Motor neuron (in vitro differentiated cells): ENCODE measurements at regions not wholly inside any gene's neighbourhood (a gene's known extent, or its start where the extent isn't known, plus 50 kb on each side); places are given as distances from the start of the nearest gene placed in this dataset.
A peak's percentile ranks its signal among the peaks of the same experiment; 100 is the strongest.

Experiments
- ATAC-seq, 8 experiments: fragments of 200-7000 bp; cut with Tn5 transposase; replicated peaks in 6 of 8; 2 replicates each; pipeline ENCODE4 v1.8.0; 2021; ENCODE audit warnings: mild to moderate bottlenecking in 8 of 8, moderate library complexity in 8 of 8
- H3K27ac ChIP-seq, 2 donors: fragments of 250-450 bp; sonication (Bioruptor Pico); 2 replicates each; pipeline ENCODE4 v1.9.0; 2021; ENCODE audit warnings: antibody characterized with exemption in 2 of 2, mild to moderate bottlenecking in 2 of 2, moderate library complexity in 1 of 2
- H3K4me1 ChIP-seq, 2 donors: fragments of 250-450 bp; sonication (Bioruptor Pico); replicated peaks in 1 of 2; 2 replicates each; pipeline ENCODE4 v1.6.1; 2021; ENCODE audit warnings: antibody characterized with exemption in 2 of 2, mild to moderate bottlenecking in 2 of 2, moderate library complexity in 1 of 2
- H3K4me3 ChIP-seq, 5 donors: fragments of 250-450 bp; sonication (Bioruptor Pico); 2 replicates each; pipeline ENCODE4 v1.9.0; 2021; ENCODE audit warnings: antibody characterized with exemption in 5 of 5, mild to moderate bottlenecking in 5 of 5, moderate library complexity in 4 of 5
- WGBS, 10 experiments: fragments of 450-650 bp; shearing (Covaris generic); methylation state at CpG; one replicate each; pipeline ENCODE4 v1.0.0; 2022; 5-methylcytosine and 5-hydroxymethylcytosine counted together
- in situ Hi-C, 9 experiments: fragments of 400-800 bp; cut with MboI; loops; one replicate each; pipeline ENCODE4 v1.15.0; 2021; ENCODE audit warnings: low sequenced_read_pairs in 9 of 9, low pct_unique_long_range_greater_than_20kb in 2 of 9; ENCODE audit not compliant: unreplicated experiment in 9 of 9

- peak in 2 of 8 experiments; percentile 75 to 88 for ATAC-seq
- no peak overlapping the region for H3K27ac ChIP-seq
- no peaks in the 10 kb centered on the region for H3K4me1 ChIP-seq
- no peak overlapping the region for H3K4me3 ChIP-seq
- in situ Hi-C loops = no loop called here
Measured at GRCh38 chr1:97007840-97008604, 286.4 kb downstream of the PTBP2 start.

DNA sequence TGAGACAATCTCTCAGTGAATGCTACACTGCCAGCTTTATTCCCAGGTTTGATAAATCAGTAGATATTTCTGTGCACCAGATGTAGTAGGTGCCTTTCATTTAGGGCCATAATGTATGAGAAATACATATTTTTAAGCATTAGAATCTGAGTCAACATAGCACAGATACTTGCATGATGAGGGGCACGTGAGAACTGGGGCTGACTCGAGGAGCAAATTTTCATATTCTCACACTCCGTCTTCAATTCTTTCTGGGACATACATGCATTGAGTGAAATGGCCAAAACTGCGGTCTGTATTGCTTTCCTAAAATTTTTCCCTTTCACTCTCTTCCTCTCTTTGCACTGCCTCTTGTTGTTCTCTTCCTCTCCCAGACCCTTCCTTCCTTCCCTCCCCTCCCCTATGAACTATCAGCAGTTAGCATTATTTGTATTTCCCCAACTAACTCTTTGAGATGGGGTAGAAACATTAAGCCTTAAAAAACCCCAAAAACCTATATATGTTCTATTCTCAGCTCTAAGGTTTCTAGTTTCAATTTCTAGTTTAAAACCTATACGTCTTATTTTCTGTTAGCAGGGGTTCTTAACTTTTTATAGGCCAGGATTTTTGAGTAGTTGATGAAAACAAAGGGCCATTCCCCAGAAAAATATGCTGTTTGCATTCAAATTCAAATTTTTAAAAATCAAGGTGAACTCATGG lies 289.1 kb downstream of the PTBP2 start:
- 71 to 100% (median 95%) methylated on average over 1 to 5 of the region's 5 CpGs for WGBS, 10 experiments
- in situ Hi-C loops = no loop called here
- Histone ChIP-seq H3K27ac (no peak overlapping the region), H3K4me1 (no peaks in the 10 kb centered on the region), H3K4me3 (no peak overlapping the region)
- no peak for ATAC-seq

GRCh38 chr1:97013136-97013535 lies 291.6 kb downstream of the PTBP2 start:
- Histone ChIP-seq H3K4me1 (no peaks in the 10 kb centered on the region), H3K4me3 (no peak overlapping the region), H3K27ac (no peak overlapping the region)
- WGBS, 10 experiments = 61 to 100% (median 82%) methylated on average over 1 to 2 of the region's 2 CpGs; no CpG with 5 or more reads in 2 of the 10 experiments
- in situ Hi-C loops = no loop called here
- no peak for ATAC-seq

- in situ Hi-C loops = no loop called here
- WGBS, 10 experiments = 0 to 100% (median 85%) methylated on average over 1 of the region's 1 CpG; no CpG with 5 or more reads in 1 of the 10 experiments
- ATAC-seq = no peak
Measured at GRCh38 chr1:97013941-97014340, 292.4 kb downstream of the PTBP2 start.

DNA sequence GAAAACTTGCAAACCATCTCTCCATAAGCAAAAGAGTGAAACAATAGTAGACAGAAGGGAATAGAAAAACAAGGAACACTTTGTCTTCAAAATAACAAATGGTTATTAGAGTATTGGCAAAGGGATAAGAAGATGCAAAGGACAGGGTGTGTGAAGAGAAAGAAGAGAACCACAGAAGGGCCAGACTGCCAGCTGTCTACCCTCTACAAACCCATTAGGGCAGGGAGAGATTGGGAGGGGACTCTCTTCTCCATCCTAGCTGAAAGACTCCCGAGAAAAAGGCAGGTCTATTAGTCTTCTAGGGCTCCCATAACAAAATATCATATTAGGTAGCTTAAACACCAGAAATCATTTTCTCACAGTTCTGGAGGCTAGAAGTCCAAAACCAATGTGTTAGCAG lies 292.8 kb downstream of the PTBP2 start:
- no peak for ATAC-seq
- in situ Hi-C loops = no loop called here
- no peak overlapping the region for H3K27ac ChIP-seq

More at GRCh38 chr1:97013941-97014340, 292.4 kb downstream of the PTBP2 start:
- Histone ChIP-seq H3K4me3 (no peak overlapping the region), H3K4me1 (no peaks in the 10 kb centered on the region), H3K27ac (no peak overlapping the region)

DNA sequence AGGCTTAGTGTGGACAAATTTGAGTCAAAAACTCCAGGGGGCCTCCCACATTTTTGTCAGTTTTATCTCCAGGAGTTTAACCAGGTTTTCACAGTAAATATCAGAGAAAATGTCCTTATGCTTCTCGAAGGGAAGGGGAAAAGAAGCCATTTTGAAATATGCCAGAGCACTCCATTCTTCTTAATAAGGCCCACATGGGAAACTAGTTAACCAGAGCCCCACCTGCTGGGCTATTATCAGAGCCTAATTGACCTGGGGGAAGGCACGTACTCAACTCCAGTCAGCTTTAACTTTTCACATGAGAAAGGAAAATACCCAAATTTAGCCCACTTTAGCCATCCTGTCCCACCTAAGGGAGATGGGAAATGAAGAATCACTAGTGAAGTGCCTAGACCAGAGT lies 296.3 kb downstream of the PTBP2 start:
- Histone ChIP-seq H3K4me1 (no peaks in the 10 kb centered on the region), H3K4me3 (no peak overlapping the region), H3K27ac (no peak overlapping the region)
- 10 to 100% (median 39%) methylated on average over 1 to 2 of the region's 2 CpGs; no CpG with 5 or more reads in 3 of the 10 experiments for WGBS, 10 experiments
- ATAC-seq = no peak
- in situ Hi-C loops = no loop called here

More for the DNA sequence above, 292.8 kb downstream of the PTBP2 start:
- Histone ChIP-seq H3K4me3 (no peak overlapping the region), H3K4me1 (no peaks in the 10 kb centered on the region)
- WGBS, 10 experiments = 20 to 100% (median 60%) methylated on average over 1 of the region's 1 CpG; no CpG with 5 or more reads in 3 of the 10 experiments
